Type B pancreatic cell (in vitro differentiated cells): ENCODE measurements at regions not wholly inside any gene's neighbourhood (a gene's known extent, or its start where the extent isn't known, plus 50 kb on each side); places are given as distances from the start of the nearest gene placed in this dataset.

Experiments used
- DNase-seq: peaks from one replicate; pipeline ENCODE4 v3.0.0; 2021; ENCODE audit warnings: mixed read lengths; ENCODE audit not compliant: unreplicated experiment; ENCODE audit errors: extremely low spot score
- H3K27ac Mint-ChIP-seq: 2 replicates; pipeline ENCODE4 v1.8.0; 2021; ENCODE audit warnings: mild to moderate bottlenecking, mixed read lengths
- H3K27me3 Mint-ChIP-seq: 2 replicates; pipeline ENCODE4 v1.8.0; 2021; ENCODE audit warnings: mixed read lengths
- H3K36me3 Mint-ChIP-seq: 2 replicates; pipeline ENCODE4 v1.8.0; 2021; ENCODE audit warnings: mixed read lengths
- H3K4me1 Mint-ChIP-seq: one replicate; pipeline ENCODE4 v1.8.0; 2021; ENCODE audit warnings: mixed read lengths; ENCODE audit not compliant: unreplicated experiment
- H3K4me3 Mint-ChIP-seq: 2 replicates; pipeline ENCODE4 v1.8.0; 2021; ENCODE audit warnings: mild to moderate bottlenecking, mixed read lengths
- H3K9me3 Mint-ChIP-seq: 2 replicates; pipeline ENCODE4 v1.8.0; 2021; ENCODE audit warnings: mixed read lengths
- CTCF ChIP-seq: fragments of 200-600 bp; sonication (generic); conservative IDR thresholded peaks from 2 replicates; pipeline ENCODE4 v1.5.0; 2021; ENCODE audit warnings: antibody characterized with exemption, mild to moderate bottlenecking

DNA sequence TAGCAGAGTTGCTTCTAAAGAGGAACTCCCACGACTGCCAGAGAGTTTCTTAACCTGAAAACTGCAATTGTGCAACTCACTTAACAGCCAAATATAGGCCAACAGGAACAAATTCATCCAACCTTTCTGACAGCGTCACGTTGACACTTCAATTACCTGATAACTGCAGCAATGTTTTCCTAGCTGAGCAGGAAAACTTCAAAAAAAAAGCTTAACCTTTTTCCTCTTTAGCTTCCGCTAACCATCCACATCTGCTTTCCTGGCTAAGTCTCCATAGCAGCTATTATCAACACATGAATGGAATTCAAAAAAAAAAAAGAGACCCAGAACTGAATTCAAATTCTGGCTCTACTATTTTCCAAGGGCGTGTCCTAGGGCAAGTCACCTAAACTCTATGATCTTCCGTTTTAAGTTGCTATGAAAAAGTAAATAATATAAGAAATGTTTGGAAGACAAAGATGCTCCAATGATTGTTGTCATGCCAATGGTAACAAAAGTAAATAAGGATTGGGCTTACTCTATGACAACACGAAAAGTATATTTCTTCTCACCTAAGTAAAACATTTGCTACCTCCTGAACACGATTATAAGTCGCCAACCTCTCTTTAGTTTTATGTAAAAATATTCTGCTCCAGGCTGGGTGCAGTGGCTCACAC is 524.6 kb upstream of the JARID2 start:
- DNase-seq, result no peak
- TF ChIP-seq CTCF, result no peak
- no peak overlapping the region for H3K4me3 Mint-ChIP-seq
- no peaks in the 10 kb centered on the region for H3K9me3 Mint-ChIP-seq
- H3K36me3 Mint-ChIP-seq, result peaks cover 4% of the 10 kb centered on the region
- no peak overlapping the region for H3K27ac Mint-ChIP-seq
- H3K27me3 Mint-ChIP-seq, result peaks cover 4% of the 10 kb centered on the region
- peaks cover 20% of the 10 kb centered on the region for H3K4me1 Mint-ChIP-seq

DNA sequence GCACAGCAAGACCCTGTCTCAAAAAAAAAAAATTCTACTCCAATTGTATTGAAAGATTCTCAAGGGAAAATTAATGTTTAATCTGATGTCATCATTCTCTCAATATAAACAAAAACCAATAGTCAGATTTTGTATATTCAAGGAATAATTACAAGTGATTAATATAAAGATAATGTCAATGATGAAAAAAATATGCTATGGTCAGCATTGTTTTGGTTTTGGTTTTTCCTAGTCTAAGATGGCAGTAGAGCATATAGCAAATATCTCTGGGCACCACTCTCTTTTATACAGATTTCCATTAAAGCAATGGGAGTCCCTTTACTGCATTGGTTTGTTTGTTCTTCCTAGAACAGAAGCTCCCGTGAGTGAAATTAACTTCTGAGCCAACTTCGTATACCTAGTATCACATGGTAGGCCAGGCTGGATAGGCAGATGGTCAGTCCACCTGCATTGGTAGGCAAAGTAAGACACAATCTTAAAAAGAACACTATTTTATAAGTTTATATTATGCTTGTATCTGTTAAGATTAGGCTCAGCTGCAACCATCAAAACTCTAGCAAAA is 523.8 kb upstream of the JARID2 start:
- Mint-ChIP-seq H3K4me3 (no peak overlapping the region), H3K36me3 (peaks cover 4% of the 10 kb centered on the region), H3K9me3 (no peaks in the 10 kb centered on the region), H3K27ac (no peak overlapping the region), H3K4me1 (peaks cover 16% of the 10 kb centered on the region), H3K27me3 (no peaks in the 10 kb centered on the region)
- TF ChIP-seq CTCF, result no peak
- DNase-seq, result no peak

DNA sequence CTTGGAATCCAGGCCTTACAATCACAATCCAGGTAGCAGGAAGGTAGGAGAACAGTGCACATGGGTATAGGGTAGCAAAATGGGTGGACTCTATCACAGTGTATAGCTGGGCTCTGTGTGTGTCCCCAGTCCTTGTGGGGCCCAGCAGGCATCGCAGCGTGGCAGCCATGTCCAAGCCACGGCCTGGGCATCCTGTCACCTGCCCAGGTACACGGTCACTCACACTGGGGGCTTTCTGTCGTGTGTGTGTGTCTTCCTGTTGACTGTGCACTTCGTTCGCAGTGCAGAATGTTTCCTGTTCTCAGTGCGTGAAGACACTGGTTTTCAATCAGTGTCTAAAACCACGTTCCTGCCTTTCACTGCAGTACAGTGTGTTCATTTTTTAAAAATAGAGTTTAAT is 523.2 kb upstream of the JARID2 start:
- Mint-ChIP-seq H3K4me1 (peaks cover 18% of the 10 kb centered on the region), H3K27ac (no peak overlapping the region), H3K9me3 (no peaks in the 10 kb centered on the region), H3K36me3 (peaks cover under 1% of the 10 kb centered on the region), H3K27me3 (no peaks in the 10 kb centered on the region), H3K4me3 (no peak overlapping the region)
- no peak for TF ChIP-seq CTCF
- DNase-seq, result no peak

DNA sequence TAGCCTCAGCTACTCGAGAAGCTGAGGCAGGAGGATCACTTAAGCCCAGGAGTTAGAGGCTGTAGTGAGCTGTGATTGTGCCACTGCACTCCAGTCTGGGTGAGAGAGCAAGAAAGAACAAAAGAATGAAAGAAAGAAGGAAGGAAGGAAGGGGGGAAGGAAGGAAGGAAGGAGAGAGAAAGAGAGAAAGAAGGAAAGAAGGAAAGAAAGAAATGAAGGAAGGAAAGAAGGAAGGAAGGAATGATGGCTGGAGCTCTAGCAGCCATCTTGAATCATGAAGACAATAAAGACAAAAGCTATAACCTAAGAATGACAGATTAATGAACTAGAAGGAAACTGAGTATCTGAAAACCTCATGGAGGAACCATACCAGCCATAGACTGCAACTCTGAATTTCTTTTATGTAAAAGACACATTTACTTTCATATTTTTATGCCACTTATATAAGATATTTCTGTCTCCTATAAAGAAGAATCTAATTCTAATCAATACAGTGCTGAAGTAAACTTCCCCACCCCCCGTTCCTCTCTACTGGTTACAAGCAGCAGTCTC is 522.3 kb upstream of the JARID2 start:
- no peaks in the 10 kb centered on the region for H3K36me3 Mint-ChIP-seq

GRCh38 chr6:14724549-14724948 is 521.3 kb upstream of the JARID2 start:
- Mint-ChIP-seq H3K4me3 (no peak overlapping the region), H3K36me3 (no peaks in the 10 kb centered on the region), H3K4me1 (peaks cover 24% of the 10 kb centered on the region), H3K27ac (no peak overlapping the region), H3K27me3 (no peaks in the 10 kb centered on the region), H3K9me3 (no peaks in the 10 kb centered on the region)
- TF ChIP-seq CTCF, result no peak
- no peak for DNase-seq

More for the DNA sequence above, 522.3 kb upstream of the JARID2 start:
- Mint-ChIP-seq H3K4me3 (no peak overlapping the region), H3K4me1 (peaks cover 20% of the 10 kb centered on the region), H3K27ac (no peak overlapping the region), H3K27me3 (no peaks in the 10 kb centered on the region), H3K9me3 (no peaks in the 10 kb centered on the region)
- TF ChIP-seq CTCF, result no peak
- DNase-seq, result no peak
